ENCODE measurements at regions not wholly inside any gene's neighbourhood (a gene's known extent, or its start where the extent isn't known, plus 50 kb on each side); places are given as distances from the start of the nearest gene placed in this dataset.

DNA sequence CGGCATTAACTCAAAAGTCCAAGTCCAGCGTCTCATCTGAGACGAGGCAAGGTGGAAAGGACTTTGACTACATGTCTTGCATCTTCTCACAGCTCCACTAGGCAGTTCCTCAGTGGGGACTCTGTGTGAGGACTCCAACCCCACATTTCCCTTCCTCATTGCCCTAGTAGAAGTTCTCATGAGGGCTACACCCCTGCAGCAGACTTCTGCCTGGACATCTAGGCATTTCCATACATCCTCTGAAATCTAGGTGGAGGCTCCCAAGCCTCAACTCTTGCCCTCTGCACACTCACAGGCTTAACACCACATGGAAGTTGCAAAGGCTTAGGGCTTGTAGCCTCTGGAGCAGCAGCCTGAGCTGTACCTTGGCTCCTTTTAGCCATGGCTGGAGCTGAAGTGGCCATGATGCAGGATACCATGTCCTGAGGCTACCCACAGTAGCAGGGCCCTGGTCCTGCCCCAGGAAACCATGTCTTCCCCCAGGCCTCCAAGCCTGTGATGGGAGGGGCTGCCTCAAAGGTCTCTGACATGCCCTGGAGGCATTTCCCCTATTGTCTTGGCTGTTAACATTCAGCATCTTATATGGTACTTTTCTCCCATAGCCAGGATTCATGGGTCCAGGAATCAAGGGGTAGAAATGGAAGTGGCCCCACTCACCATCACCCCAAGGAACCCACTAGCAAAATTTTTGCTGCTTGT lies 194.6 kb upstream of the KCNG1 start:
- Histone ChIP-seq H3K4me1 (no peaks in the 10 kb centered on the region), H3K9ac (no peak overlapping the region), H3K4me2 (ENCODE audit: low read length) (no peak overlapping the region), H2AFZ (no peak overlapping the region), H3K9me3 (ENCODE audit: control insufficient read depth, low read length) (no peaks in the 10 kb centered on the region), H3K4me3 (ENCODE audit: low read depth, low read length) (no peak overlapping the region), H3K27me3 (ENCODE audit: control insufficient read depth, insufficient read depth, low read length) (no peaks in the 10 kb centered on the region), H3K36me3 (ENCODE audit: control insufficient read depth, insufficient read depth, low read length) (no peaks in the 10 kb centered on the region), H3K79me2 (no peaks in the 10 kb centered on the region), H3K27ac (no peak overlapping the region)
- TF ChIP-seq CTCF (IDR thresholded peaks at IDR 0.05): no peak

GRCh38 chr20:51216850-51217249 lies 193.9 kb upstream of the KCNG1 start:
- H2AFZ ChIP-seq: no peak overlapping the region
- no peaks in the 10 kb centered on the region for H3K9me3 ChIP-seq (ENCODE audit: control insufficient read depth, low read length)
- H3K9ac ChIP-seq: no peak overlapping the region
- H3K36me3 ChIP-seq (ENCODE audit: control insufficient read depth, insufficient read depth, low read length): no peaks in the 10 kb centered on the region
- H3K27me3 ChIP-seq (ENCODE audit: control insufficient read depth, insufficient read depth, low read length): no peaks in the 10 kb centered on the region
- no peaks in the 10 kb centered on the region for H3K4me1 ChIP-seq
- H3K4me2 ChIP-seq (ENCODE audit: low read length): no peak overlapping the region
- H3K4me3 ChIP-seq (ENCODE audit: low read depth, low read length): no peak overlapping the region
- TF ChIP-seq CTCF (IDR thresholded peaks at IDR 0.05): no peak
- no peaks in the 10 kb centered on the region for H3K79me2 ChIP-seq
- no peak overlapping the region for H3K27ac ChIP-seq

DNA sequence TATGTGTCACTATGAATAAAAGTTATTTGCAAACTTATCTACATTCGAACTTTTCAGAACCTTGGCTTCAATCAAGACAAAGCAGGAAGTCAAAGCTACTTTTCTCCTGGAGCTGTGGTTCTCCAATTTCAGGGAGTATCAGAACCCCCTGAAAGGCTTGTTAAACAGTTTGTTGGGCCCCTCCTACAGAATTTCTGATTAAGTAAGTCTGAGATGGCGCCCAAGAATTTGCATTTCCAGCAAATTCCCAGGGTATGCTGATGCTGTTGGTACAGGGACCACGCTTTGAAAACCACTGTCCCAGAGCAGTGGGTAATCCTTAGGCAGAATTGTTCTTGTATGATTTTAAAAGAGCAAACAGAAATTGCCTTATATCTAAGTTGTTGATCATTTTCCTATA lies 189.9 kb upstream of the KCNG1 start:
- H3K79me2 ChIP-seq: no peaks in the 10 kb centered on the region
- no peaks in the 10 kb centered on the region for H3K27me3 ChIP-seq (ENCODE audit: control insufficient read depth, insufficient read depth, low read length)
- H3K9ac ChIP-seq: no peak overlapping the region
- no peaks in the 10 kb centered on the region for H3K4me1 ChIP-seq
- no peak overlapping the region for H3K4me3 ChIP-seq (ENCODE audit: low read depth, low read length)
- no peak for TF ChIP-seq CTCF (IDR thresholded peaks at IDR 0.05)
- H3K27ac ChIP-seq: no peak overlapping the region
- no peaks in the 10 kb centered on the region for H3K36me3 ChIP-seq (ENCODE audit: control insufficient read depth, insufficient read depth, low read length)
- H2AFZ ChIP-seq: no peak overlapping the region
- H3K4me2 ChIP-seq (ENCODE audit: low read length): no peak overlapping the region
- H3K9me3 ChIP-seq (ENCODE audit: control insufficient read depth, low read length): no peaks in the 10 kb centered on the region

DNA sequence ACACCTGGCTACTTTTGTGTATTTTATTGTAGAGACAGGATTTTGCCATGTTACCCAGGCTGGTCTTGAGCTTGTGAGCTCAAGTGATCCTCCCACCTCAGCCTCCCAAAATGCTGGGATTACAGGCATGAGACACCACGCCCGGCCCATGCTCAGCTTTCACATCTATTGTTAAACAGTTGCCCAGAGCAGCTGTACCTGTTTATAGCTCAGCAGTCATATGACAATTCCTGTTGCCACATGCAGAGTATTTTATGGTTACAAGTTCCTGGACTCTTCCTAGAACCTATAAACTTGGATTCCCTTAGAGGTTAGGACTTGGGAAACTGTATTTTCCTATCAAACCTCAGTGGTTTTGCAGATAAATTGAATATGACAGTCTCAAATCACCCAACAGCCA lies 188.3 kb upstream of the KCNG1 start:
- no peak for TF ChIP-seq CTCF (IDR thresholded peaks at IDR 0.05)
- H3K27ac ChIP-seq: no peak overlapping the region
- H3K27me3 ChIP-seq (ENCODE audit: control insufficient read depth, insufficient read depth, low read length): no peaks in the 10 kb centered on the region
- no peak overlapping the region for H2AFZ ChIP-seq
- no peaks in the 10 kb centered on the region for H3K4me1 ChIP-seq
- no peaks in the 10 kb centered on the region for H3K9me3 ChIP-seq (ENCODE audit: control insufficient read depth, low read length)
- H3K4me3 ChIP-seq (ENCODE audit: low read depth, low read length): no peak overlapping the region
- no peaks in the 10 kb centered on the region for H3K36me3 ChIP-seq (ENCODE audit: control insufficient read depth, insufficient read depth, low read length)
- no peak overlapping the region for H3K9ac ChIP-seq
- no peak overlapping the region for H3K4me2 ChIP-seq (ENCODE audit: low read length)
- no peaks in the 10 kb centered on the region for H3K79me2 ChIP-seq

DNA sequence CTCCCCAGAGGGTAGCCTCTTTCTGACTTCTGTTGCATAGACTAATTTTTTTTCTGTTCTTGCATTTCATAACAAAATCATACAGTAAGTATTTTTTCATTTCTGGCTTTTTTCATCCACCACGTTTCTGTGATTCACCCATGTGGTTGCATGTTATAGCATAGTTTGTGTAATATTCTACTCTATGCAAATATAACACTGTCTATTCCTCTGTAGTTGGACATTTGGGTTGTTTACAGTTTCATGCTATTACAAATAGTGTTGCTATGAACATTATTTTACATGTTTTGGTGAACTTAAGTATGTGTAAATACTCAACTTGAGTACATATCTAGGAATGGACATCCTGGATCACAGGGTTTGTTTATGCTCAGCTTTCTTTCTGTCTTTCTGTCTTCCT lies 187.2 kb upstream of the KCNG1 start:
- TF ChIP-seq CTCF (IDR thresholded peaks at IDR 0.05): no peak
- Histone ChIP-seq H2AFZ (no peak overlapping the region), H3K27me3 (ENCODE audit: control insufficient read depth, insufficient read depth, low read length) (no peaks in the 10 kb centered on the region)

More for the DNA sequence above, 187.2 kb upstream of the KCNG1 start:
- Histone ChIP-seq H3K27ac (no peak overlapping the region), H3K4me2 (ENCODE audit: low read length) (no peak overlapping the region), H3K4me3 (ENCODE audit: low read depth, low read length) (no peak overlapping the region), H3K9me3 (ENCODE audit: control insufficient read depth, low read length) (no peaks in the 10 kb centered on the region), H3K9ac (no peak overlapping the region), H3K4me1 (no peaks in the 10 kb centered on the region), H3K36me3 (ENCODE audit: control insufficient read depth, insufficient read depth, low read length) (no peaks in the 10 kb centered on the region), H3K79me2 (no peaks in the 10 kb centered on the region)

All from parathyroid adenoma (tissue), 2 donors.